Esophagus muscularis mucosa (tissue), 4 donors: ENCODE measurements at regions not wholly inside any gene's neighbourhood (a gene's known extent, or its start where the extent isn't known, plus 50 kb on each side); places are given as distances from the start of the nearest gene placed in this dataset.

ENCODE experiments used
- EP300 ChIP-seq: sonication (generic); formaldehyde crosslinking; IDR thresholded peaks from one replicate; pipeline ENCODE4 v1.6.1; 2017; ENCODE audit warnings: antibody characterized with exemption
- POLR2A ChIP-seq: fragments of 450-650 bp; IDR thresholded peaks from one replicate; pipeline ENCODE4 v1.6.1; 2017; ENCODE audit warnings: antibody characterized with exemption, moderate library complexity, mild to moderate bottlenecking, low read depth
- POLR2AphosphoS5 ChIP-seq, 2 donors: sonication (generic); formaldehyde crosslinking; IDR thresholded peaks; one replicate each; pipeline ENCODE4 v1.6.1; 2017; ENCODE audit warnings: antibody characterized with exemption in 2 of 2
- TF ChIP-seq, protein P1 (sequence below), 3 experiments: fragments of 200-600 bp in 2 of 3; fragments of 450-650 bp in 1 of 3; sonication (generic) in 2 of 3; IDR thresholded peaks; one replicate each; pipeline ENCODE4 v1.5.1; 2017 to 2019; ENCODE audit warnings: antibody characterized with exemption in 3 of 3, mild to moderate bottlenecking in 2 of 3, moderate library complexity in 1 of 3

GRCh38 chr4:102423375-102423774 is 77.8 kb upstream of the NFKB1 start:
- no peak for TF ChIP-seq POLR2A
- TF ChIP-seq, protein P1, sequence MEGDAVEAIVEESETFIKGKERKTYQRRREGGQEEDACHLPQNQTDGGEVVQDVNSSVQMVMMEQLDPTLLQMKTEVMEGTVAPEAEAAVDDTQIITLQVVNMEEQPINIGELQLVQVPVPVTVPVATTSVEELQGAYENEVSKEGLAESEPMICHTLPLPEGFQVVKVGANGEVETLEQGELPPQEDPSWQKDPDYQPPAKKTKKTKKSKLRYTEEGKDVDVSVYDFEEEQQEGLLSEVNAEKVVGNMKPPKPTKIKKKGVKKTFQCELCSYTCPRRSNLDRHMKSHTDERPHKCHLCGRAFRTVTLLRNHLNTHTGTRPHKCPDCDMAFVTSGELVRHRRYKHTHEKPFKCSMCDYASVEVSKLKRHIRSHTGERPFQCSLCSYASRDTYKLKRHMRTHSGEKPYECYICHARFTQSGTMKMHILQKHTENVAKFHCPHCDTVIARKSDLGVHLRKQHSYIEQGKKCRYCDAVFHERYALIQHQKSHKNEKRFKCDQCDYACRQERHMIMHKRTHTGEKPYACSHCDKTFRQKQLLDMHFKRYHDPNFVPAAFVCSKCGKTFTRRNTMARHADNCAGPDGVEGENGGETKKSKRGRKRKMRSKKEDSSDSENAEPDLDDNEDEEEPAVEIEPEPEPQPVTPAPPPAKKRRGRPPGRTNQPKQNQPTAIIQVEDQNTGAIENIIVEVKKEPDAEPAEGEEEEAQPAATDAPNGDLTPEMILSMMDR (IDR thresholded peaks at IDR 0.05): no peak
- no peak for TF ChIP-seq POLR2AphosphoS5 (IDR thresholded peaks at IDR 0.05)
- no peak for TF ChIP-seq EP300
